Fibroblast of lung (primary cell): ENCODE measurements at regions not wholly inside any gene's neighbourhood (a gene's known extent, or its start where the extent isn't known, plus 50 kb on each side); places are given as distances from the start of the nearest gene placed in this dataset.

Experiments
- CTCF ChIP-seq, 2 donors: IDR thresholded peaks in 1 of 2; conservative IDR thresholded peaks in 1 of 2; 1 replicate in 1 of 2; 2 replicates in 1 of 2; pipeline ENCODE4 v1.5.1; 2011 to 2012; ENCODE audit warnings: low read length in 2 of 2, control low read depth in 1 of 2, inconsistent platforms in 1 of 2, low read depth in 1 of 2, mild to moderate bottlenecking in 1 of 2
- EZH2 ChIP-seq: IDR thresholded peaks from 2 replicates; pipeline ENCODE4 v1.5.1; 2012; ENCODE audit warnings: low read length, control low read depth, mild to moderate bottlenecking; ENCODE audit errors: missing control alignments

GRCh38 chr12:128025589-128026245 is 241.3 kb upstream of the TMEM132C start:
- TF ChIP-seq CTCF (conservative IDR thresholded peaks at IDR 0.05 in 1 of 2, IDR thresholded peaks at IDR 0.05 in 1 of 2; ENCODE audit: low read depth in 1 of 2, low read length in 2 of 2): no peak
- no peak for TF ChIP-seq EZH2
